GM21737 (cell line): ENCODE measurements at regions not wholly inside any gene's neighbourhood (a gene's known extent, or its start where the extent isn't known, plus 50 kb on each side); places are given as distances from the start of the nearest gene placed in this dataset.
A peak's percentile ranks its signal among the peaks of the same experiment; 100 is the strongest.

ENCODE experiments used
- ATAC-seq: cut with Tn5 transposase; IDR thresholded peaks from one replicate; pipeline ENCODE4 v1.9.1; 2021; ENCODE audit warnings: mild to moderate bottlenecking, moderate library complexity; ENCODE audit not compliant: unreplicated experiment

DNA sequence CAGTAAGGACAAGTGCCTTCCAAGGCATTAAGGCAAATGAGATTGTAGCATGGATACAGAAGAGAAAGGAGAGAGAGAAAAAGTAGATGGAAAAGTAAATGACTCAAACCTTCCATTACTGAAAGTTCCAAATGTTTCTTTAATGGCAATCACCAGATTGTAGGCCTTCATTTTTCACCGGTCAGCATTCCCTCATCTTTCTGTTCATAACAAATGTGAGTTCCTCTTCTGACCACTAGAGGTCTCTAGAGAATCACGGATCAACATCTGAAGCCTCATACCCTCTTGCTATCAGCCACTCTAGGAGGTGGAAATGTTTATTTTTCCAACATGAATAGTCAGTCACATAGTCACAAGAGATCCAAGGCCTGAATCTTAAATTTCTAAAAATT, 73.6 kb upstream of the RPS23 start:
- peak; percentile 64 for ATAC-seq

DNA sequence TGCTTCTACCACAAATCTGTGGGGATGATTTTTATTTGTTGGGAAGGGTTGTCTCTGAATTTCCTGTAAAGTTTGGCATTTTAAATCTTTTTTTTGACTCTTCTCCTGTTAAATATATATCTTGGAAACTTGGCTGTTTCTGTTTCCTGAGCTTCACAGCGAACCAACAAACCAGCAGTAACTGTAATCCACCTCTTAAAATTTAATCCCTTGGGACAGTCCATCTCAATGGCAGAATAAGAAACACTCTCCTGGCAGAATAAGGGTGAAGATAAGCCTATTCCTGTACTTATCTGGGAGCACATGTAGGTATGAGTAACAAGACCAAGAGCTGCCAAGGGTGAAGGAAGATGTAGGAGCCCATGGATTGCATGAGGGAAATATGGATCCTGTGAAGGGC, 73.1 kb upstream of the RPS23 start:
- no peak for ATAC-seq

DNA sequence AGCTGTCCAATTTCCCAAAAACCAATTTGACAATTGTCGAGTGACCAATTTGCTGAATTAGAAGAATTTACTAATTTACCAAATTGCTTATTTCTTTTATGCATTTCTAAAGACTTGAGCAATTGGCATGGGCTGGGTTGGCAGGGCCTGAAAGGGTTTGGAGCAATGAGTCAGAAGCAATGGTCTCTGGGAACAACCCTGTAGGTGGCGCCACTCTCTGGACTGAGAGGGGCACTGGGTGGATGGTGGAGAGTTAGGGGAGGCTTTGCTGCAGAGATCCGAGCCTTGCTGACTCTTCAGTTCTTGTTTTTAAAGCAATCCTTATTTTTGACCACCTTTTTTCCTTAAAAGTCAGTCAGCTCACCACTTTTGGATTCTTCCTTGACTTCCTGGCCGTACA, 71.5 kb upstream of the RPS23 start:
- ATAC-seq = no peak

DNA sequence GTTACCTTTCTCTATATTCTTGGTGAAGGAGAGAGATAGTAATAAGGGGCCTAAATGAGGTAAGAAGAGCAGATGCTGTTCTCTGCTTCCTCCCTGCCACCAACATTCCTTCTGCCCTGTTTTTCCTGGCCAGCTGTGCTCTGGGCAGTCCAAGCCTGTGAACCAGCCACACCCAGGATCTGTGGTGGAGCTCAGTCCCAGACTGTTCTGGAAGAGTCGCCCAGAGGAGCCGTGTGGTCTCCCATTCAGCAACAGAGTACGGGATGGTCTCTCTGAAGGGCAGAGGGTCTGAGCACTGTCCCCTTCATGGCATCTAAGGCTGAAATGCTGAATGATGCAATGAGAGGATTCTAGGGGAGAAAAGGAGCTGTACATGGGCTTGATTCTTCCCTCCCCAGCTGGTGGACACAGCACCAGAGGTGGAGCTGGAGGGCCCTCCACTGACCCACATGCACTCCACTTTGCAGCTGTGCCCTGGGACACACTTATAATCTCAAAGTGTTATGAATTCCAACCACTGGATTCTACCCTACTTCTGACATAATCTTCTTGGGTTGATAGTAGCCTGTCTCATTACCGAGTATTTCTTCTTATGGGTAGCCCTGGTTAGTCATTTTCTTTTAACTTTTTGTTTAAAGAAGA, 70.8 kb upstream of the RPS23 start:
- ATAC-seq = no peak

DNA sequence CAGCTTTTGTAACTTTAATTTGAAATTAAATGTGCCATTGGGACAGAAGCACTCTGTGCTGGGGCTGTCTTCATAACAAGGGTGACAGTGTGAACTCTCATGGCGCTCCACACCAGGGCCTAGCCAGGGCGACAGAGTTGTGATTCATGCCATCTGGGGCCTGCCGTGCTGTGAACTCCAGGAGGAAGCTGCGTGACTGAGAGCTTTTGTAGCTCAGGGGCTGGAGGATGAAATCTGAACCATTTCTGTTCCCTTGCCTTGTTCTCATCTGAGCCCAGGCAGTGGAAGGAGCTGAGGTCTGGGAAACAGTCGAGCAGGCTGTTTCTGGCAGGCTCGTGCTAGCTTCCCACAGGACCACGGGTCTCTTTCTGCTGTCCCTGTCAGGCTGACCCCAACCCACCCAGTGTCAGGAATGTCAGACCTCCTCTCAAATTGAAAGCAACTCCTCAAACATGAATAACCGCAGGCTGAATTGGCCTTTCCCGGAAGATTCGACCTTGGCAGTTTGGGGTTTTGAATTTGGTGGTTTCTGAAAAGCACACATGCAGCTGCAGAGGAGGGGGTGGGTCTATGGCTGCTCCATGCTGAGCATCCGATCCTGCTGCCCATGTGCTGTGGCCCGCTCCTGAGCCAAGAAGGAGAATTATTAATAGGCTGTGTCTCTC, 69.2 kb upstream of the RPS23 start:
- ATAC-seq = no peak

DNA sequence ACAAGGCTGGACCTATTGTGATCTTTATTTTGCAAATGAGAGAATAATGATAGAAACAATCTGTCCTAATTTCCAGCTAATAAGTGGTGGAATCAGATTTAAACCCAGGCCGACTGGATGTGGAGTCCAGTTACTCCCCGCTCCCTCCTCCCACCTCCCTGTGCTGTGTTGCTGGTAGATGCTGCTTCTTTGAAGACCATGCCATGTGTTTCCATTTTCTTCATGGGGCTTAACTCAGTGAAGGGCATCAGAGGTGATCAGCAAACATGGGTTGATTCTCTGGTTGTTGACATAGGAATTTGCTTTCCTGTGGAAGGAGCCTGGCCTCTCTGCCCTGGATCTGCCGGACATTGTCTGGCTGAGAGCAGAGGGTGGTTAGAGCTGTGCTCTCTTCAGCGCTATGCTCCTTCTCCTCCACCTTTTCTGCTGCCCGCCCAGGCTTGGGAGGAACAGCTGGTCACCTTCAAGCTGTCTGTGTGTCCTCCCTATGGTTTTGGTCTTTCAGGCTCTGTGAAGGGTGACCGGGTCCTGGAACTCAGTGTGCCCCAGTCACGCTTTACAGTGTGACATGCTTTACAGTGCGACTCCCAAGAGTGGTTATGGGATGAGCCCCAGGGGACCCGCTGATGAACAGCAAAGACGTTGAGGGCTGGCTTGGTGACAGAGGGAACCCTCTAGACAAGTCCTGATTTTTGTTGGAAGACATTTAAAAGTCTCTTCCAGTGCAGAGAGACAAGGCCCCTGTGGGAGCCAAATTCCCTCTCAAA, 68.4 kb upstream of the RPS23 start:
- no peak for ATAC-seq

DNA sequence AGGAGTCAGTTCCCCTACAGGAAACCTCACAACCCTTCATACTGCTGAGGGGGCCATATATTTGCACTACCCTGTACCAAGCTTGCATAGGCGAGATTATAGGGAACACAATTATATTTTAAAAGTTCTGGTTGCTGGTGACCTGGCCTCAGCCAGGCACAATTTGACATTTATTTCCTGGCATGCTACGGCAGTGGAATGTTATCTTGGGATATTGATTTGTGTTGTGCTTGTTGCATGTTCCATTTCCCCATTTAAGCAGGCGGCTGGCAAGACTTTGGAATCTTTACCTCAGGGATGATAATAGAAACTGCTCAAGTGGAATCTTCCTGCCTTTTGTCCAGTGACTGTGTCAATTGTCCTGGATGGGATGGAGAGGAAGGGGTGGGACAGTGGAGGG, 67.0 kb upstream of the RPS23 start:
- no peak for ATAC-seq

DNA sequence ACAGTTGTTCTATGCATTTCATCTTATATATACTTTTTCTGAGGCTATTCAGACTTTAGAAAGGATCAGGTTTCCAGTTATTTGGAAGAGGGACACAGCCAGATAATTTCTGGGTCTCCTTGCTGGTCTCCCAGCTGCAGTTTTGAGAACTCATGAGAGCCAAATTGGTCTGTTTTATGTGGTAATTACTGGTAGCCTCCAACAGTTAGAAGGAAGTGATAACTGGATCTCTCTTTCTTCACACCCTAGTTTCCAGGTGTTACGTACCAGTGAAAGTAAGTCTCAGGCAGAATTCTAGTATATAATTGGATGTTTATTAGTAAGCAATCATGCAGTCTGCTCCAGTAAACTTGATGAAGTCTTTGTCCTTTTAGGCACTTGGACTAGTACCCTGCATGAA, 63.2 kb upstream of the RPS23 start:
- ATAC-seq = no peak

DNA sequence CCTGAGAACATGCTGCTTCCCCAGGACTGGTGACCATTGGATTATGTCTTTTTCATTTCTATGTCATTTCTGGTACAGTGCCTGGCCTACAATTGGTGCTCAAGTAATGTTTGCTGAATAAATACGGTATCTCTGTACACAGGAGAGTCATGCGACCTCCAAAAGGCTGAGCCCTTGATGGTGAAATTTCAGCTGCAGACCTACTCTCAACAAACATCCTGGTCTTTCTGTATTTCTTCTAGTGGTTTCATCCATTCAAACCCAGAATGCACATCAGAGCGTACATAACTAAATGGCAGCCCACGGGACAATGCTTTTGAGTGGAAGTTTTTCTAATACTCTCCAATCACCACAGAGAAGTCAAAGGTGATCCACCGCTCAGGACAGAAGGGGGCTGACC, 62.6 kb upstream of the RPS23 start:
- ATAC-seq = no peak

DNA sequence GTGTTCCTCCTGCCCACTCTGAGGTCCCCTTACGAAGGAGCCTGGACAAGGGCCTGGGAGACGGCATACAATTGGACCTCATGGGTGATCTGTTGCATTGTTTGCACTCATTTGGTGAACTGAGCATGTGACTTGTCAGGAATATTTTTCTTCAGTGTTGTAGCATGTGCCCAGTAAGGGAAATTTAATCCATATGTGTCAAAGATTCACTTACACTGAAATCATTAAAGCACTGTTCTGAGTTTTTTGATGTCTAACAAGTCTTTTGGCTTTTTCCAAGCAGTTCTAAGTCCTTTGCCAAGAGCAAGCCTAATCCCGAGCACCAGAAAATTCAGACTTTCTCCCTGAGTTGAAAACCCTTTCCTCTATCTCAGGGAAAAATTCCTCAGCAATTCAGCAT, 61.6 kb upstream of the RPS23 start:
- no peak for ATAC-seq

DNA sequence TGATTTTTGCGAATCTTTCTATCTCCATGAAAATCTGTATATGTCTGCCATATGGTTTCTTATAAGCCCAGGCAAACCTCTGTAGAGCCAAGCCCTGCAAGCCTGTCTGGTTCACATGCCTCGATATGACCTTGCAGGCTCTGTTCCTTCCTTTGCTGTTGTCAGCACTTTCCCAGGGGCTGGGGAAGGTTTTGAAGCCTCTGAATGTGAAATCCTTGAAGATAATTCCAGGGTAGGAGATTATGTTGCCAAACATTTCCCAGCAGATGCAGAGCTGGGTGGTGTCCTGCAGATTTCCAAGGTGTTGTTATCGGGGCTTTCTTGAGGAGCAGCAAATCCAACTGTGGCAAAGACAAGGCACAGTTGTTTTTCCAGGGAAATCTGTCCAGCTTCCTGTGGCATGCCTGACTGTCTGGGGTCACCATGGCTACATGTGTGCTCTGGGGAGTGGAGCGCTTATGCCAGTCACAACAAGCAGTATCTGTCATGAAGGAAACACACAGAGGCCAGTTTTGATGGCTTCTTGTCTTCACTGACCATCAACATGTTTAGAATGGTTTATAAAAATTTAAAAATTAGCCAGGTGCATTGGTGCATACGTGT, 60.7 kb upstream of the RPS23 start:
- no peak for ATAC-seq

DNA sequence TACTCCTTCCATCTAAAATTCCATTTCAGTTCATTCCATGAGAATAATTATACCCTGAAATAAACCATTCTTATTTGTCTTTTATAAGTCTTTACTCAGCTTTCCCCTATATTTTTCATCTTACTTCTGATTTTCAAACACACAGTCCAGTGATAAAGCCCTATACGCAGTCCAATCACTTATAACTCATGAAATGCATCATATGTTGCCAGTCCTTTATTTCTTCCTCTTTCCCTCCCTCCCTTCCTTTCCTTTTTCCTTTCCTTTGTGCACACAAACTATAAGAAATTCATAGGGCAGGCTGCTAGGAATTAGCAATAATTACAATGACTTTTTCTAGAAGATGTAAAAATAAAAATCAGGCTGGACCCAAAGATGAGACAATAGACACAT, 58.8 kb upstream of the RPS23 start:
- ATAC-seq = no peak

DNA sequence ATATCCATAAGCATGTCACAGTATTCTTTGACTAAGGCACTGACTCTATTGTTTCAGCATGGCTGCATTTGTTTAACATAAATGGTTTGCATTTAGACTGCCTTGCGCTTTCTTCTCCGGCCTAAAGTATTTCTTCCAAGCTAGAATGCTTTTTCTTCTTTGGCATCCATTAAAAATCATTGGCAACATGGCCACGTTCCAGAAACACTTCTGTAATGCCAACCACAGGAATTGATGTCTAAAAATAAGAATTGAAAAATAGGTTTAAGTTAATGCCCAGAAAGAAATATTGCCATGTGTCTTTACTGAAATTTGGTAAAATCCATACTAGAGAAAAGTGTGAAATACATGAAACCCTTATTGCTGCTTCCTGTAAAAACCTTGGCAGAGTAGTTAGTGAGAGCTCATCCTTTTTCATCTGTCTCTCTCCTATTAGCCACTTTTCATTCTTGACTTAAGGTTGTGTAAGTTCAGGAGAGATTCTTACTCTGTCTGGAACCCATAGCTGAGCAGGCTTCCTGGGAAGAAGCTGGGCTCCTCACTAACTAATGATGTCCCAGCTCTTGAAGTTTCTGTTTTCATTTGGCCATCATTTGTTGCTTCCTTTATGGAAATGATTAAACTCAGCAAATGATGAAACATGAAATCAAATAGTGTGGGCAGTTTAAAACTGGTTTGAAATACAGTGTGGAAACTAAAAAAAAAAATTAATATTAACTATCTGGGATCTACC, 58.2 kb upstream of the RPS23 start:
- ATAC-seq = no peak

DNA sequence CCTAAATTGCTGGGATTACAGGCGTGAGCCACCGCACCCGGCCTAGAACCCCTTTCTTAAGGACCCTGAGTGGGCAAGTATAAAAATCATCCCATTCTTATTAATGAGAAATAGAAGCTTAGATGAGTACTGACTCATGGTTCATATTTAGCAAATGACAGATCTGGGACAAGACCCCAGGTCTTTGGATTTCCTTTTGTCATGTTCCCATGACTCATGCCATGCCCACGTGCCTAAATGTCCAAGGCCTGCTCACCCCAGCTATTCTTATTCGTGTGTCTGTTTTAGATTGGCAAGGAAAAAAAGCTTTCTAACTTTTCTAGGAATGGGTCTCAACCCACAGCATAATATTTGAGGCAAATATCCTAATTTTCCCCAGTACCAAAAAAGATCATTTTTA, 57.7 kb upstream of the RPS23 start:
- ATAC-seq = no peak

DNA sequence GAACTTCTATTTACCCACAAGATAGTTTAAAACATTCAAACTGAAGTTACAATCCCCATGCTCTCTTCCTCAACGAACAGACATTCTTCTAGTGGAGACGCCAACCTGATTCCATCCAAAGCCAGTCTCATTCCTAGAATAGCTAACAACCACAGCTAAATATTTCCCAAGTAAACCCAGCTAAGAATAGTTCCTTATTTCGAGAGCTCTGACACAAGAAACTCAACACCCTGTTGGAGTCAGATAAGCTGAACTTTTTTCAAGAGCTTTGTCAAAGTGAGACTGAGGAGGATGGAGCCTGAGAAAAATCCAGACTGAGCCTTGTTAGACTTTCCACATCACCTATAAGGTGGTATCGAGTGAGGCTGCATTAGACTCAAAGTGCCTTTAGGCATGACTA, 56.7 kb upstream of the RPS23 start:
- ATAC-seq = no peak

DNA sequence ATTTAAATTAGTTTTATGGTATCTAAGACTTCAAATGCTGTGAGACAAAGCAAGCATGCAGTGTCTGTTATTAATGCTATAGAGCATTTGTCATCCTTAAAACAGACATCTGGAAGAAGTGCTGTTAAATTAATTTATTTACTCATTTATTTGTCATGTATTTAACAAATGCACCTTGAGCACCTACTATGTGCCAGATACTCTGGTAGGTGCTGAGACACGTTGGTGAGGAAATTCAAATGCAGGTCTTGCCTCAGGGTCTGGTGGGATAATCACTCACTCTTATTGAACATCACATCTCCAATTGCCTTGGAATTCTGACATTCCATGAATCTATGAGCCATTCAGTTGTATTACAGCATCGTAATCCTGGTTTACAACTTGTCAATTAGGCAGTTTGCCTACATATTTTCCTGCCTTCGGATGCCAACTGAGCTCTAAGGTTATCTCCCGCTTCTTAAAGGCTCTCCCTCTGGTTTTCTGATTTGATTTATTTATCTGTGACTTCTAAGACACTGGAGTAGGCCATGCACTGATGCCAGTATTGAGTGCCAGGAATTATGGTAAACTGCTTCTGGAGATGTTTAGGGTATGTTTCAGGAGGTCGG, 56.0 kb upstream of the RPS23 start:
- ATAC-seq = no peak

DNA sequence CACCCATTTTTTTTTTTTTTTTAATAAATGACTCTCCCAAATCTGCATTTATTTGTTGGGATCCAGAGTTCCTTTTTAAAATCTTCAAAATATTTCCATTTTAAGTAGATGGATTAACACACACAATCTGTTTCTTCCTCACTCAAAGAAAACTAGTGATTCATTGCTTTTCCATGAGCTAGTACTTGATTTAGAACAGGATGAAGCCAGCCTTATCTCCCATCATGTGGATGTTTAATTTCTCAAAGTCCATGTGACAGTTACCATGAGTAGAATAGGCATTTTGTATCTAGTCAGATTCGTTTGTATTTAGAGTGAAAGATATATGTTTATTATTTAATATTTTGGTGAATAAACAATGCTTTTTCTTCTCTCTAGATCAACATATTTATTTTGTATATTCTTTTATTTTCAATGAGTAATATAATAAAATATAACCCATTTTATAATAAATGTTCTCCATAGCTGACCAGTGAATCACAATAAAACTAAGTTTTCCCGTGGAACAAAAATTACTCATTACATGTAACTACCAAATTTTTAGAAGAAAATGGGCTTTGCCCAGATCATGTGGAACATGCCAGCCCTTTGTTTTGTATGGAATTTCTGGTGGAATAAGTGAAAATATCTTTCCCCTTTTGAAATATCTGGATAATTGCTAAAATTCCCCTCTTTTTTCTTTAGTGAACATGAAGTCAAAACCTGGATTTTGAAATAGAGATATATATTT, 54.9 kb upstream of the RPS23 start:
- no peak for ATAC-seq

DNA sequence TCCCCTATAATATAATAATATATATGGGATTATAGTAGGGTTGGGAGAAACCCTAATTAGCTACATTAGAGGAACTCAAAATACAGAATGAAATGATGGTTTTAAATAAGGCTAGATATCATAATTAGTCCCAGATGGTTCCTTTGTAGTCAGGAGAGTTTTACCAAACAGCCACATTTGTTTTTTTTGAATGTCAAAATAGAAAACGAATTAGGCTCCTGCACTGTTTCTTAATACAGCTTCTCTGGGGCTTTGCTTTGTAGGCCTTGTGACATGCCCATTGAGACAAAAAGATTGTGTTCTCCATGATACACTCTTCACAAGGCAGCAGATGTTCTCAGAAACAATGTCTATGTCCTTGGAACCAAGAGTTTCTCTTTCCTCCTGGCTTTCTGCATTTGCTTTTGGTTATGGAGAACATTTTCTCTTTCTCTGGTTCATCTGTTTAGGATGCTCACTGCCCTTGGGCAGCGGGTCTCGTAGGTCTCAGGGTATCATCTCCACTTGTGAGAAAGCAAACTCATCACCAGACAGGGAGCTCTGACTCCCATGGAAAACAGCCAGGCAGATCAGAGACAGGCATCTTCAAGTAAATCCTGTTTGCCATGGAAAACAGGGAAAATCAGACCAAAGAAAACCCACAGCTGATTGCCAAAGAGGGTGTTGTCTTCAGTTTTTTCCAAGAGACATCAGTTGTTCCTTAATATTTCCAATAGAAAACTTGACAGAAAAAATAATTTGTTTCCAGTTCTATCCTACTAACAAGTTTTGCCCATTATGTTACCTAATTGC, 54.1 kb upstream of the RPS23 start:
- ATAC-seq = no peak

DNA sequence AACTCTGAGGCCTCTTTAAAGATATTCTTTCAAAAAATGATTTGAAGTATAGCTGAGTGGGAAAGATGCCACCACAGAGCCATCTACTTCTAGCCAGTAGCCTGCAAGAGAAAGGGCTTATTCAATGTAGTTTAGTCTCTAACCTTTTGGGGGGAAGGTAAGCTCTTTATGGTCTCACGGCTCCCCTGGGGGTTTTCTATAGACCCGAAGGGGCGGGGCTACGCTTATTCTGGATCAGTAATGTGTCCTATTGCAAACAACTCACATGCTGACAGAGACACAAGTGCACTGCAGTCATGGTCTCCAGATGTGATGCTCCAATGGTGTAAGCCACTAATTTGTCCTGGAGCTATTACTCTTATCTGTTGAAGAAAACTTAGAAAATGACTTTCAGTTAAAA, 53.4 kb upstream of the RPS23 start:
- no peak for ATAC-seq
